ENCODE measurements at regions not wholly inside any gene's neighbourhood (a gene's known extent, or its start where the extent isn't known, plus 50 kb on each side); places are given as distances from the start of the nearest gene placed in this dataset.
"Not testable (repeated sequence)": the region's sequence is repeated elsewhere in the genome, so short reads cannot be mapped to it uniquely, and the experiment has no call there.

DNA sequence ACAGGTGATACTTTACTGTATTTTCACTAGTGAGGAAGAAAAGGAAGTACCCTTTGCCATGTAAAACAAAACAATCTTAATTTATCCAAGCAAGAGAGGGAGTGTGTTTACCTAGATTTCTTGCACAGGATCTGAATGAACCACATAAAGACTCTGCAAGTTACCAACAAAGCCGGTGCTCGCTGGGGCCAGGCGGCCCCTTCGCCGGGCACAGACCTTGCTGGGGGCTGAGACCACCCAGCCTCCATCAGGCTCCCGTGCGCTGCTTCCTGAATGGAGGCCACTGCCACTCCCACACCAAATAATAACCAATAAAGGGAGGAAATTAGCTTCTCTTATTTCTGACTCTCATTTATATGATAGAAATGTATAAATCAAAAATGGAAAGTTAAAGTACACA is 625.0 kb upstream of the ADARB2 start:
- intact Hi-C loops (cut with DNase I), result no loop called here
- DNase-seq (no peak), ATAC-seq (no peak)

DNA sequence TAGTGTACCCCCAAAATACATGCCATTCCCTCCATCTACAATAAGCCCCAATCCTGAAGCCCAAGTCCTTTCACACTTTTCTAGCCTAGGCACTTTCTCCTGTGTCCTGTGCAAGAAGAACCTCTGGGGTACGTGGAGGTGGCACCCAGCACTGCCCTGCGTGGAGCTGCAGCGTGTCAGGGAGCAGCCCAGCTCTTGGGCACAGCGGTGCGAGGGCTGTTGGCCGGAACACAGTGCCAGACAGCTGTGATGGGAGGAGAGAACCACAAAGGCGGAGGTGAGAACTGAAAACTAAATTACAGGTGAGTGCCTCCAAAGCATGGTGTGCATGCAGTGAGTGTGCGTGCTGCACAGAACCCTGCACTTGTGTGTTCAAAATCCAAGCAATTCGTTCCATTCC is 621.3 kb upstream of the ADARB2 start:
- intact Hi-C loops (cut with DNase I), result no loop called here

DNA sequence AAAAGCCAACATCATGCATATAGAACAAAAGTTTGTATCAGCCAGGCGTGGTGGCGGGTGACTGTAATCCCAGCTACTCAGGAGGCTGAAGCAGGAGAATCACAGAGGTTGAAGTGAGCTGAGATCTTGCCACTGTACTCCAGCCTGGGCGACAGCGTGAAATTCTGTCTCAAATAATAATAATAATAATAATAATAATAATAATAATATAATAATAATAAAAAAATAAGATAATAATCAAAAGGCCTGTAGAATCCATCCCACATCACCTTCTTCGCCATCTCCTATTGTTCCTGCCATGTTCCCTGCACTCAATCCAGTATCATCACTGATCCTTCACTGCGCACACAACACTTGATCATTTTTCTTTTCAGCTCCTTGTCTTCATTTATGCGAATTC is 619.3 kb upstream of the ADARB2 start:
- no peak for DNase-seq
- intact Hi-C loops (cut with DNase I), result no loop called here
- ATAC-seq, result no peak

More for the DNA sequence above, 621.3 kb upstream of the ADARB2 start:
- DNase-seq (no peak), ATAC-seq (no peak)

DNA sequence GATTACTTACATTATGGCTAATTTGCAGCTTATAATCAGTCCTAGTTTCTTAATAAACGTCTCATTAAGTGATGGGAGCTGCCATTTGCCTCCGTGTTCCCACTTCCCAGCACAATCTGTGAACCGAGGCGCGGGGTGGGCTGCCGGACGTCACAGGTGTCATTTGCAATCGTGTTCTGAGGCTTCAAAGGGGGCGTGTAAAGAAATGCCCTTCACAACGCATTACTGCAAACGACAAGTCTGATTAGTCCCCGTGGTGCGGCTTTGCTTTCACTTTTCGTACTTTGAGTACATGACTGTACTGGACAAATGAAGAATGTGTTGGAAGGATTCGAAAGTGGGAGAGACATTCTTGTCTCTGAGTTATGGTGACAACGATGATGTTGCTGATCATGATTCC is 614.2 kb upstream of the ADARB2 start:
- DNase-seq (no peak), ATAC-seq (no peak)
- intact Hi-C loops (cut with DNase I), result no loop called here

DNA sequence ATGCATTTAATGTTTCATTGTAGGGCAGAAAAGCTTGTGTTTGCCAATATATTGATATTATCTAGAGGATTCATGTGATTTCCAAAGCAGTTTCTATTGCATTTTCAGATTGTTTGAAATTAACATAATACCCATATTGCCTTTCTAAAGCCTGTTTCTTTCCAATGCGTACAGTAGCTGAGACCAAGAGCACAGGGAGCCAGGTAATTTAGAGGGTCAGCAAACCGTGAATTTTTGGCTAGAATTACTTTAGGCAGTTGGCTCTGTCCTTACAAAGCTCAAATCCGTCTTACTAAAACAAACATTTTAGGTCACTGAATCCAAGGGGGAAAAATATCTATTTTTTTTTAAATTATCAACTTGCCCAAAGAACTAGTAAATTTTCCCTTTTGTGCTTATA is 604.9 kb upstream of the ADARB2 start:
- ATAC-seq (no peak), DNase-seq (no peak)
- intact Hi-C loops (cut with DNase I), result no loop called here

DNA sequence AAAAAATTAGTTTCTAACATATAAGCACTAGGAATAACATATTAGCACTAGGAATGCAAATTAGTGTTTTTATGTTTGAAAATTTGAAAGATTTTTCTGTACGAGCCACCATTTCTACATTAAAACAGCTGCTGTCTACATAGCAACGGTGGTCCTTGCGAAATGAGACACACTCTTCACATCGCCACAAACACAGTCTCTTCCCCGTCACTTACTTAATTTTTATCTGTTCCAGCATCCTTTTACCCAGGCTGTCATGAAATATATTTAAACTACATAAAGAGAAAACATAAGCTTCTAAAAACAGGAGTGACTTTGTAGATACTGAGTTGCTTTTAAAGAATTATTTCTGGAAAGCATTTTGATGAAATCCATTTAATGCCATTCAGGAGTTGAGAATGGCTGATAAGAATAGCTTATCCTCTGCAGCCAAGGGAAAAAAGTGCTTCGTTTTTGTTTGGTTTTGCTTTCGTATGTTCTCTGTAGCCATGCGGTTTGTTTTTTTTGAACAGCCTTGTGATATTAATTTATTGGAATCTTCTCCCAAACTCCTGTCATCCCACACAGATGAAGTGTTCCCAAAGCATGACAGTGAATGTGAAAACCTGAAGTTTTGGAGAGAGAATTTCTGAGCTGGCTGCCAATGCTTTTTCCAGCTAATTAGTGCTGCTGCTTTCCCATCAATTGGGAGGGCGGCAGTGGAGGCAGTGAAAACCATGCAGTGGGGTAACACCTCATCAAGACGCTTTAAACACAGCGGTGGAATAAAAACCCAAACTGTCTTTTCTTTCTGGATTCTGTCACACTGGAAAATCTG is 603.7 kb upstream of the ADARB2 start:
- intact Hi-C loops (cut with DNase I), result no loop called here
- ATAC-seq, result no peak
- DNase-seq, result no peak

DNA sequence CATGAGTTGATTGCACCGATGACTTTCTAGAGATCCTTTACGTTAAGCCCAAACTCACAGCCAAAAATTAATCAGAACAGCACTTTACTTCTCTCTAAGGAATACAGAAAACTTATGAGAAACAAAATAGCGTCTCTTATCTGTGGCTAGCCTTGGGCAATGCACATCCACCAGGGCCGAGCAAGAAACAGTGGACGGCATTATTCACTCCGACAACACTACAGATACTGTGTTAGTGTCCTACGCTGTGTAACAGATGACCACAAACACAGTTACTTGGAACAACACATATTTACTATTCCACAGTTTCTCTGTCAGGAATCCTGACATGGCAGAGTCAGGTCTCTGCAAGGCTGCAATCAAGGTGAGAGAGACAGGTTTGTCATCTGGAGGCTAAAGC is 598.3 kb upstream of the ADARB2 start:
- DNase-seq, result no peak
- no peak for ATAC-seq

DNA sequence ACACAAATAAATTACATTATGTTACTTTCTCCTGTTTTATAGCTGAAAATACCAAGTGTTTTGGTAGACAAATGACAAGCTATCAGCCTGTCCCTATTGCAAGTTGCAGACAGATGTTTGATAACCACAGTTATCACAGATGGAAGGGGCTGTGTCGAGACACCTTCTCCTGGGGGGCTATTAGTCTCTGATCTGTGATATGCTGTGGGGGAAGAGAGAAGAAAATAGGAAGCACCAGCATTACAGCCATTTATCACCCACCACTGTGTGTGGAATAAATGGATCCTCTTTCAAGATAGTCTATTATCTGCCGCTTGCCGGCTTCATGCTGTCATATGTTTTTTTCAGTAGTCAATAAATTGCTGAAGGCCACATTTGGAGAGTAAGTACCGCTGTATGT is 597.2 kb upstream of the ADARB2 start:
- intact Hi-C loops (cut with DNase I), result no loop called here
- no peak for DNase-seq
- ATAC-seq, result no peak

More for the DNA sequence above, 598.3 kb upstream of the ADARB2 start:
- intact Hi-C loops (cut with DNase I), result no loop called here

DNA sequence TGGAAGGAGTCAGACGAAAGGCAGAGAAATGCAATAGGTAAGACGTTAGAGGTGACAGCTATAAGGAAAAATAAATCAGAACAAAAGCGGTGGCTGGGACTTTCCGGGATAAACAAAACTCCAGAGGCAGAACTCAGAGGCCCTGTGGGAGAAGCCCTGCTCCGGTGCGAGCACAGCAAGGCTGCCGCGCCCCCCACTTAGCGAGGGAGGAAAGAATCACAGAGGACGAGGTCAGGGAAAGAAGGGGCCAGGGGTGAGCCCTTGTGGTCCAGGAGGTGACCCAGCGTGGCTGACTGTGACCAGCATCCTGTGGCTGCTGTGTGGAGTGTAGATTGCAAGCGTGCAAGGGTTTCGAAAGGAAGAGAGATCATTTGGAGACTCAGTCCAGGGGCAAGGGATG is 591.8 kb upstream of the ADARB2 start:
- intact Hi-C loops (cut with DNase I), result no loop called here
- ATAC-seq (no peak), DNase-seq (no peak)

DNA sequence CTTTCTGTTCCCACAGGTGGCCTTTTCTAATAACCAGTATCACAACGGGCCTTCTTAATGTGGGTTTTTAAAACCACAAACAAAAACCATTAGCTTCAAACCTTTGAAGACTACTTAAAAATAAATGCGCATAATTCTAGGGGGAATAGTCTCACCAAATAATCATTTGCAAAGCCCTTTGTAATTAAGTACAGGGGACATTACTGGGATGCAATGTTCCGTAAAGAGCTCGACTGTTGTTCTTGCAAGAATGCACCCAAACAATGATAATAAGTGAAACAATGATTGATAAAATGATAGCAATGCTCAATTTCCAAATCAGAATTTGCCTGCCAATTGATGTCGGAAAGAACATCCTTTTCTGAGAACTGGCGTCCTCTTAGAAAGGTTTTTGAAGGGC is 589.1 kb upstream of the ADARB2 start:
- ATAC-seq, result no peak
- no peak for DNase-seq
- intact Hi-C loops (cut with DNase I), result no loop called here

DNA sequence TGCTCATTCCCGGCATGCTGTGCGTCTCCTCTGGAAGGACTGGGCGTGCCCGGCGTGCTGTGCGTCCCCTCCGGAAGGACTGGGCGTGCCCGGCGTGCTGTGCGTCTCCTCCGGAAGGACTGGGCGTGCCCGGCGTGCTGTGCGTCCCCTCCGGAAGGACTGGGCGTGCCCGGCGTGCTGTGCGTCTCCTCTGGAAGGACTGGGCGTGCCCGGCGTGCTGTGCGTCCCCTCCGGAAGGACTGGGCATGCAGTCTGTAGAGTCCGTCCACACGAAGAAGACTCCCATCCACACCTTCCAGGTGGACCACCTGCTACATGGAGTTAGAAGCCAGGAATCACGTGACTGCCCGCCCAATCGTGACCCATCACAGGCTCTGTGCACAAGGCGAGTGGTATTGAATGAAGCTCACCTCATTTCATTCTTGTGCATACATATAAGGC is 577.7 kb upstream of the ADARB2 start:
- ATAC-seq; intact Hi-C loops (cut with DNase I): not testable (repeated sequence)

DNA sequence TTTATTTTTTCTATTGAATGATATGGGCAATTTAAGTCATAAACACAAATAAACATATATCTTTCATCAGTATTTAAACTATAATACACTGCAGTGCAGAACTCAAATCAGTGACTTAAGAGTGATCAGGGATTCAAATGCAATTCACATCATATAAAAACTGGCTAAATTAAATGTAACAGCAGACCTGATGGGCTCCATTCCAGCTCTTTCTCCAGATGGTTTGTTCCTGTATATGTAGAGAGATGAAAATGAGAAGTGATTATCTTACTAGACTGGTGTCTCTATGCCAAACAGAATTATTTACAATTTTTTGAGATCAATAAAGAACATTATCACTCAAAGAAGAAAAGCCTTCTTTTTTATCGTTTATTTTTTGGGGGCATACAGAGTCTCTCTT is 568.8 kb upstream of the ADARB2 start:
- DNase-seq, result no peak
- intact Hi-C loops (cut with DNase I), result no loop called here
- no peak for ATAC-seq

More for the DNA sequence above, 577.7 kb upstream of the ADARB2 start:
- not testable (repeated sequence) for DNase-seq

DNA sequence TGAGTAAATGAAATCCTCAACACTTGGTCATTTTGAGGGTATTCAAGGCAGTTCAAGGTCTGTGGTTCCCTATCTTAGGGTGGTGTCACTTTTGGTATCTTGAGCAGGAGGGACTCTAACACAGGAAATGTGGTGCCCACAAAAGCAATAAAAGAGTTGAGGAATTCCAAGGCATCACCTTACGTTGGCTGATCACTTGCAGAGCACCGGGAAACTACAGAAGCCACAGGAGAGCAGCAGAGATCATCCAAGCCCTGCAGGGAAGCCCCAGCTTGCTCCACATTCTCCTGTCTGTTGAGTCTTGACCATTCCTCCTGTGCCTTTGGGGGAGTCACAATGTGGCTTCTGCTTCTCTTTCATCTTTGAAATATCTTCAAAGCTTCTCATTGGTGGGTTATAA is 565.8 kb upstream of the ADARB2 start:
- no peak for ATAC-seq
- DNase-seq, result no peak
- intact Hi-C loops (cut with DNase I), result no loop called here

DNA sequence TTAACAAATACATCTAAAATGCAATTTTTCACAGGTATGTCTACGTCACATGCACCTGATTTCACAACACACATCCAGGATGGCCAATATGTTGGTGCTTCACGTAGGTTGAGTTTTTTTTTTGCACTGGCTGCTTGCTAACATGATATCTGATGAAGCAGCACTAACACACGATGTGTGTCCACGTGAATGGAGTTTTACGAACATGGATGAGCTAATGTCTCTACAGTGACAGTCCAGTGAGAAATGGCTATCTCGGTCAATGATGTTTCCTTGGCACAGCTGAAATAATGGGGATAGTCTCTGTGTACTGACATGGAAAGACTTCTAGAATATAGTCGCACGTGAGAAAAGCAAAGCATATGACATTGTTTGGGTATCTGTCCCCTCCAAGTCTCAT is 563.9 kb upstream of the ADARB2 start:
- no peak for ATAC-seq
- intact Hi-C loops (cut with DNase I), result no loop called here
- no peak for DNase-seq

DNA sequence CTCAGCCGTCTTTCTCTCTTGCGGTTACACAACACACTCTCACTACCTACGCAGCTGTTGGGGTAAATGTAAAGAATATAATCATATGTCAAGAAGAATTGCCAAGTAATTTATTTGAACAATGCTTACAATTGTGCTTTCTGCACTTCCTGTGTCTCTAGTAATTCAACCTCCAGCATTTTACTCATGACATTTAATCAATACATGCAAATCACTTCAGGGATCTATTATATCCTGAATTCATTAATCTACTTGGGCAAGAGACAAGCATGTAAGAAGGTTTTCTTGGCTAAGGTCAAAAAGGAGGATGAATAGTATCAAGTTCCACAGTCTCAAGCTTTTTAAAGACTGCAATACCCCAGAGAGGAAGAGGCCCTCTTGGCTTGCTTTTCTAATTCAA is 562.9 kb upstream of the ADARB2 start:
- ATAC-seq, result no peak
- intact Hi-C loops (cut with DNase I), result no loop called here
- DNase-seq, result no peak

DNA sequence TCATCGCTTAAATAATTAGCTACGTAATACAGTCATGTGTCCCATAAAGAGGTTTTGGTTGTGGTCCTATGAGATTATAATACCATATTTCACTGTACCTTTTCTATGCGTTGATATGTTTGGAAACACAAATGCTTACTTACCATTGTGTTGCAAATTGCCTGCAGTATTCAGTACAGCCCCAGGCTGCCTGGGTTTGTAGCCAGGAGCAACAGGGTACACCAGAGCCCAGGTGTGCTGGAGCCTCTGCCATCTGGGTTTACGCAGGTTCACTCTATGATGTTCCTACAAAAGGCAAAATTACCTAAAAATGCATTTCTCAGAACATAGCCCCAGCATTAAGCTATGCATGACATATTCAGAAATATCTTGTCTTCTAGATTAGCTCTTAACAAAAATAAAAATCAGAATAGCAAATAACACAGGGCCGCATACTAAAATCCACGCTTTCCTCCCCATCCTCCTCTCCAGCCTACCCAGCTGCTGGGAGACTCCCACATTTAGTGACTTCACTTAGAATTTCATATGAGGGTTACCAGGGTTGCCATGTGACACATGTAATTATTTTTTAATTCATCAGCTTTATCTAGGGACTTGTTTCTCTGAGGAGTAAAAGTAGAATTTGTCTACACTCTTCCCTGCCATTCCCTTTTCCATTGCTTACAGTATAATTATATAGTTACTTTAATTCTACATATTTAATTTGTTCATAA is 559.0 kb upstream of the ADARB2 start:
- DNase-seq, result no peak
- no peak for ATAC-seq
- intact Hi-C loops (cut with DNase I), result no loop called here

DNA sequence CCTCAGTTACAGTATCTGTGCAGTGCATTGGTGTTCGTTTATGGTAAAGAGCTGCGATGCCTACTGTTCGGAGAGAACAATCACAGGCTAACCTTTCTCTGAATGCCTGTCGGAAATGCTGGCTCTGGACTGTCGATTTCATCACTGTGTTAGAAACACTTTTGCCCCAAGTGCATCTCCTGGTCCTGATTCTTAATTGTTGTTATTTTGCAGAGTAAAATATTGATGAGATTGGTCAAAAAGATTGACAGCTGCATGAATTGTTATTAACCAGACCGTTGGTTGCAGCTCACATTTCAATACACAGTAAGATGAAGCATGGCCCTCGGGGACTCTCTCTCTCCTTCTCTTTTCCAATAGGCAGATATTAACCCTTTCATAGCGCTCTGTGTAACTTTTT is 557.4 kb upstream of the ADARB2 start:
- intact Hi-C loops (cut with DNase I), result no loop called here
- no peak for DNase-seq
- ATAC-seq, result no peak

DNA sequence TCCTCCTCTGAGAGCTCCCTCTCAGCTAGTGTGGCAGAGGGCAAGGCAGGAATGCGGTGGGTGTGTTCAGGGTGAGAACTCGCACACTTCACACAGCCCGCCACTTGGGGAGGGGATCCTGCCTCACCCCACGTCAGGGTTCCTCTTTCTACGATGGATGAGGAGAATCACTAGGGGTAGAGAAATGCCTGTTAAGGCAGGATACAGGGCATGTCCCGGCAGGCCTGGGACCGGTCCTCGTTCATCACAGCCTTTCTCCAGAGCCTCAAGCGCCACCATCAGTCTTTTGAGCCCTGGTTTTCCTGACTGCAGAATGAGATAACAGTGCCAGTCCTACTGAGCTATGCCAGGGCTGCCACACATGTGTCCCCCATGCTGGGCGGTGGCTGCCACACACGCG is 546.7 kb upstream of the ADARB2 start:
- DNase-seq (no peak), ATAC-seq (no peak)
- intact Hi-C loops (cut with DNase I), result no loop called here

DNA sequence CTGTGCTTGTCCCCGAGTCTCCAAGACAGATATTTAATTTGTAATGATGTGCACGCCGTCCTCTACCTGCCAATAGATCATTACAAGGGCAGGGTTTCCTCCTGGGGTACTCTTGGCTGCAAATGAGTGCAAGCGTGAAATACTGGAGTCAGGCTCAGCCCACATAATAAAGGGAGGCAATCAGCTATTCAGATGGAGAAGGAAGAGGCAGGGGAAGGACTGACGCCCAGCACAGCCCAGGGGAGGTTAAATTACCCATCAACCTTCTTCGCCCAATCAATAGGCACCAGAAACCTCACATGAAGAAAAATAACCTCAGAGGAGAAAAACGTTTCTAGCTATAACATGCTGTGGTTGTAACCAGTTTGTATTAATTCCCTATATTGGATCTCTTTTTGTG is 544.9 kb upstream of the ADARB2 start:
- DNase-seq (no peak), ATAC-seq (no peak)
- intact Hi-C loops (cut with DNase I), result no loop called here

DNA sequence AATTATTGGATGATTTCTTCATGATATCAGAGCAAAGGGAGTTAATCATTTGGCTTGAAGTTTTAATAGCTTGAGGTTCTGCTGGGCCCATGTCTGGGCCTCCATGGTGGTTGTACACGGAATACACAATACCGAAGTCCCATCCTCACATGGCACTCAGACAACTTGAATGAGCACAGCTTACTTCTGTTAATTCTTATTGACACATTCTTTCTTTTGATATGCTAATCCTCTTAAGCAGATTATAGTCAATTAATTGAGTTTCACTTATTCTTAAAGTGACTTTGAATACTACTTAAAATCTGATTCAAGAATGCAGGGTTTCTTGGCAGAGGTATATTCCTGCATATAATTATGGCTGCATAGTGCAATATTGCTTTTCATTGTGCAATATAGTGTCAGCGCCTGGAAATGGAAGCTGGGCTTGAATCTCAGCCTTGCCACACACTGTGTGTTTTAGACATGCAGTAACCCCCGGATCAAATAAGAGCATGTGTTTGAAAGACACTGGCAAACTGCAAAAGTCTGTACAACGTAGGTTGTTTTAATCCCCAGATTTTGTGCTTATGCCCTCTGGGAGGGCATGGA is 543.5 kb upstream of the ADARB2 start:
- DNase-seq (no peak), ATAC-seq (no peak)
- intact Hi-C loops (cut with DNase I), result no loop called here

DNA sequence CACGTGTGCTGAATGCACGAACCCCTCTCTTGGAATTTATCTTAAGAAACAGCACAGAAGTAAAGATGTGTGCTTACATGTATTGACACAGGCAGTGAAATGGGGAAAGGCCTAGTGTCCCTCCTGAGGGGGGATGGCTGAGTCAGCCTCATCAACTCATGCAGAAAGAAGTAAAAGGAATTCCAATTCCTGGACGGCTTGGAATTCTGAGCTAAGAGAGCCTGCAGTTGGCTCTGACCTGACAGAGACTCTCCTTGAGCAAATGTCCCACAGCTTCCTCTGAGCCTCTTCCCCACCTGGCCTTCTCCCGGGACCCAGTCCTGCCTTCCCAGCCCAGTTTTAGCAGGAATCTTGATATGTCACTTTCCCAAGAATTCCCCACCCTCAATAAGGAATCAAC is 542.4 kb upstream of the ADARB2 start:
- intact Hi-C loops (cut with DNase I), result no loop called here
- no peak for DNase-seq
- no peak for ATAC-seq
